Vagina (tissue), 2 donors: ENCODE measurements at regions not wholly inside any gene's neighbourhood (a gene's known extent, or its start where the extent isn't known, plus 50 kb on each side); places are given as distances from the start of the nearest gene placed in this dataset.

ENCODE experiments used
- POLR2A ChIP-seq, 2 donors: fragments of 450-650 bp; IDR thresholded peaks; one replicate each; pipeline ENCODE4 v1.6.1; 2017; ENCODE audit warnings: antibody characterized with exemption in 2 of 2, mild to moderate bottlenecking in 2 of 2, moderate library complexity in 2 of 2
- POLR2AphosphoS5 ChIP-seq, 2 donors: sonication (generic); formaldehyde crosslinking; IDR thresholded peaks; one replicate each; pipeline ENCODE4 v1.9.0; 2017; ENCODE audit warnings: antibody characterized with exemption in 2 of 2, mild to moderate bottlenecking in 2 of 2, low read depth in 1 of 2; ENCODE audit not compliant: insufficient read depth in 1 of 2
- TF ChIP-seq, protein P1 (sequence below), 3 experiments: fragments of 450-650 bp in 2 of 3; fragments of 200-600 bp in 1 of 3; sonication (generic) in 1 of 3; IDR thresholded peaks; one replicate each; pipeline ENCODE4 v1.5.1; 2017 to 2019; ENCODE audit warnings: antibody characterized with exemption in 3 of 3, mild to moderate bottlenecking in 2 of 3, moderate library complexity in 2 of 3

DNA sequence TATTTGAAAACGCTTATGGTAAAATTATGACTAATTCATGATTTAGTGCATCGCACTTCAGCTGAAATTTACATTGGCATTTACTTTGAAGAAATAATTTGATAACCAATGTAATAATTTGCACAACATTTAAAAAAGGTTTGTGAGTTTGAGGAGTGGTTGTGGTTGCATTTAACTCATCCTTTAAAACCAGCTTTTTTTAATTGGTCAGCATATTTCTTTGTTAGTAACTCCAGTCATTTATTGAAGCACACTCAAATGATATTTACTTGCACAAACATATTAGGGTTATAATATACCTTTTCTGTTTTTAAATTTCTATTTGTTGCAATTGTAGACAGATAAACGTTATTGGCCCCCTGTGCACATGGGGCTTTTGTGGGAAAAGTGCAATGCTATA lies 78.1 kb upstream of the AHI1 start:
- TF ChIP-seq, protein P1, sequence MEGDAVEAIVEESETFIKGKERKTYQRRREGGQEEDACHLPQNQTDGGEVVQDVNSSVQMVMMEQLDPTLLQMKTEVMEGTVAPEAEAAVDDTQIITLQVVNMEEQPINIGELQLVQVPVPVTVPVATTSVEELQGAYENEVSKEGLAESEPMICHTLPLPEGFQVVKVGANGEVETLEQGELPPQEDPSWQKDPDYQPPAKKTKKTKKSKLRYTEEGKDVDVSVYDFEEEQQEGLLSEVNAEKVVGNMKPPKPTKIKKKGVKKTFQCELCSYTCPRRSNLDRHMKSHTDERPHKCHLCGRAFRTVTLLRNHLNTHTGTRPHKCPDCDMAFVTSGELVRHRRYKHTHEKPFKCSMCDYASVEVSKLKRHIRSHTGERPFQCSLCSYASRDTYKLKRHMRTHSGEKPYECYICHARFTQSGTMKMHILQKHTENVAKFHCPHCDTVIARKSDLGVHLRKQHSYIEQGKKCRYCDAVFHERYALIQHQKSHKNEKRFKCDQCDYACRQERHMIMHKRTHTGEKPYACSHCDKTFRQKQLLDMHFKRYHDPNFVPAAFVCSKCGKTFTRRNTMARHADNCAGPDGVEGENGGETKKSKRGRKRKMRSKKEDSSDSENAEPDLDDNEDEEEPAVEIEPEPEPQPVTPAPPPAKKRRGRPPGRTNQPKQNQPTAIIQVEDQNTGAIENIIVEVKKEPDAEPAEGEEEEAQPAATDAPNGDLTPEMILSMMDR (IDR thresholded peaks at IDR 0.05): no peak
- TF ChIP-seq POLR2A (IDR thresholded peaks at IDR 0.05): no peak
- TF ChIP-seq POLR2AphosphoS5 (IDR thresholded peaks at IDR 0.05; ENCODE audit: insufficient read depth in 1 of 2, low read depth in 1 of 2): no peak
